Nephron (organoid): ENCODE measurements at regions not wholly inside any gene's neighbourhood (a gene's known extent, or its start where the extent isn't known, plus 50 kb on each side); places are given as distances from the start of the nearest gene placed in this dataset.
A peak's percentile ranks its signal among the peaks of the same experiment; 100 is the strongest.

ENCODE experiments used
- H3K27ac Mint-ChIP-seq, 3 experiments: 2 replicates each; pipeline ENCODE4 v1.8.0; 2020; ENCODE audit warnings: mixed read lengths in 3 of 3, mild to moderate bottlenecking in 2 of 3, moderate library complexity in 1 of 3
- H3K27me3 Mint-ChIP-seq: 2 replicates; pipeline ENCODE4 v1.8.0; 2021; ENCODE audit warnings: low read depth, mild to moderate bottlenecking, moderate library complexity, mixed read lengths
- H3K36me3 Mint-ChIP-seq: 2 replicates; pipeline ENCODE4 v1.8.0; 2020; ENCODE audit warnings: low read depth, mixed read lengths
- H3K4me1 Mint-ChIP-seq: 2 replicates; pipeline ENCODE4 v1.8.0; 2020; ENCODE audit warnings: mixed read lengths
- H3K4me3 Mint-ChIP-seq, 3 experiments: 2 replicates each; pipeline ENCODE4 v1.8.0; 2020; ENCODE audit warnings: mild to moderate bottlenecking in 3 of 3, mixed read lengths in 3 of 3, moderate library complexity in 2 of 3
- H3K9me3 Mint-ChIP-seq: 2 replicates; pipeline ENCODE4 v1.8.0; 2020; ENCODE audit warnings: mixed read lengths
- TF ChIP-seq, protein P1 (sequence below), 3 experiments: fragments of 200-600 bp; sonication (generic); IDR thresholded peaks; one replicate each; pipeline ENCODE4 v1.5.0; 2021; ENCODE audit warnings: antibody characterized with exemption in 3 of 3; ENCODE audit not compliant: unreplicated experiment in 3 of 3

- Mint-ChIP-seq H3K4me3 (no peak overlapping the region), H3K27me3 (no peaks in the 10 kb centered on the region)
Observed at GRCh38 chr13:30846311-30846710, 59.8 kb upstream of the MEDAG start.

GRCh38 chr13:30846866-30847265 is 59.2 kb upstream of the MEDAG start:
- no peaks in the 10 kb centered on the region for H3K27me3 Mint-ChIP-seq
- H3K4me3 Mint-ChIP-seq: no peak overlapping the region
- H3K36me3 Mint-ChIP-seq: no peaks in the 10 kb centered on the region
- H3K27ac Mint-ChIP-seq: no peak overlapping the region
- TF ChIP-seq, protein P1, sequence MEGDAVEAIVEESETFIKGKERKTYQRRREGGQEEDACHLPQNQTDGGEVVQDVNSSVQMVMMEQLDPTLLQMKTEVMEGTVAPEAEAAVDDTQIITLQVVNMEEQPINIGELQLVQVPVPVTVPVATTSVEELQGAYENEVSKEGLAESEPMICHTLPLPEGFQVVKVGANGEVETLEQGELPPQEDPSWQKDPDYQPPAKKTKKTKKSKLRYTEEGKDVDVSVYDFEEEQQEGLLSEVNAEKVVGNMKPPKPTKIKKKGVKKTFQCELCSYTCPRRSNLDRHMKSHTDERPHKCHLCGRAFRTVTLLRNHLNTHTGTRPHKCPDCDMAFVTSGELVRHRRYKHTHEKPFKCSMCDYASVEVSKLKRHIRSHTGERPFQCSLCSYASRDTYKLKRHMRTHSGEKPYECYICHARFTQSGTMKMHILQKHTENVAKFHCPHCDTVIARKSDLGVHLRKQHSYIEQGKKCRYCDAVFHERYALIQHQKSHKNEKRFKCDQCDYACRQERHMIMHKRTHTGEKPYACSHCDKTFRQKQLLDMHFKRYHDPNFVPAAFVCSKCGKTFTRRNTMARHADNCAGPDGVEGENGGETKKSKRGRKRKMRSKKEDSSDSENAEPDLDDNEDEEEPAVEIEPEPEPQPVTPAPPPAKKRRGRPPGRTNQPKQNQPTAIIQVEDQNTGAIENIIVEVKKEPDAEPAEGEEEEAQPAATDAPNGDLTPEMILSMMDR (IDR thresholded peaks at IDR 0.05; ENCODE audit: unreplicated experiment in 3 of 3): no peak
- no peaks in the 10 kb centered on the region for H3K9me3 Mint-ChIP-seq
- no peaks in the 10 kb centered on the region for H3K4me1 Mint-ChIP-seq

More at GRCh38 chr13:30846311-30846710, 59.8 kb upstream of the MEDAG start:
- Mint-ChIP-seq H3K4me1 (no peaks in the 10 kb centered on the region), H3K27ac (no peak overlapping the region), H3K9me3 (no peaks in the 10 kb centered on the region), H3K36me3 (no peaks in the 10 kb centered on the region)
- TF ChIP-seq, protein P1 (IDR thresholded peaks at IDR 0.05; ENCODE audit: unreplicated experiment in 3 of 3): no peak

GRCh38 chr13:30847650-30848307 is 58.3 kb upstream of the MEDAG start:
- no peaks in the 10 kb centered on the region for H3K9me3 Mint-ChIP-seq
- H3K4me3 Mint-ChIP-seq: no peak overlapping the region
- TF ChIP-seq, protein P1 (IDR thresholded peaks at IDR 0.05; ENCODE audit: unreplicated experiment in 3 of 3): no peak
- no peaks in the 10 kb centered on the region for H3K36me3 Mint-ChIP-seq
- H3K4me1 Mint-ChIP-seq: no peaks in the 10 kb centered on the region
- peak overlapping the region in 2 of 3 experiments; percentile 7 to 28 for H3K27ac Mint-ChIP-seq
- H3K27me3 Mint-ChIP-seq: no peaks in the 10 kb centered on the region

DNA sequence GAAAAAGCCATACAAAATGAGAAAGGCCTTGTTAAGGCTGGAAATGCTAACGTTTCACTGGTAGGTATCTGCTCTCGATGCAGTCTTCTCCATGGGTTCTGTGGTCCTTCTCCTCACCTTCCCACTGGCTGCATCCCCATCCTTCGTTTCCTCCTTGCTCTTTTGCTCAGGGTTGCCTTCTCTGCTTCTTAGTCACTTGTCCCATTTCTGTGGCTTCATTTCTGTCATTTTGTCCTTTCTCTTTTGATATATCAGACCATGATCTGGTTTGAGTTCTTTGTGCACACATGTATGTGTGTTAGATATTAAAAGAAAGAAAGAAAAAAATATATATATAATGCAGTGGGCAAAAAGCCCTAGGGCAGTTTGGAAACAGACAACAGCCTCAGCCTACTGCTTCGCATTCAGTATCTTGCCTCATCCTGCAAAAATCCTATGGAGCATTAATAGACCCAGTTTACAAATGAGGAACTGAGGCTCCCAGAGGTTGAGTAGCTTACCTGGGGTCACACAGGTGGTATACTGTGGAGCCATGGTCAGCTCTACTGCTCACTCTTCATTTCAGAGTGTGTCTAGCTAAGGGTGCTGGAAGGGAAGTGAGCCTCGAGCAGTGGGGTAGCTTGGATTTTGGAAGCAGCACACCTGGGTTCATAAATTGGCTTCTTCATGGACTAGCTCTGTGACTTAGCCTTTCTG is 57.6 kb upstream of the MEDAG start:
- Mint-ChIP-seq H3K4me1 (no peaks in the 10 kb centered on the region), H3K27me3 (no peaks in the 10 kb centered on the region), H3K9me3 (no peaks in the 10 kb centered on the region), H3K36me3 (no peaks in the 10 kb centered on the region), H3K4me3 (no peak overlapping the region), H3K27ac (no peak overlapping the region)
- TF ChIP-seq, protein P1 (IDR thresholded peaks at IDR 0.05; ENCODE audit: unreplicated experiment in 3 of 3): no peak

DNA sequence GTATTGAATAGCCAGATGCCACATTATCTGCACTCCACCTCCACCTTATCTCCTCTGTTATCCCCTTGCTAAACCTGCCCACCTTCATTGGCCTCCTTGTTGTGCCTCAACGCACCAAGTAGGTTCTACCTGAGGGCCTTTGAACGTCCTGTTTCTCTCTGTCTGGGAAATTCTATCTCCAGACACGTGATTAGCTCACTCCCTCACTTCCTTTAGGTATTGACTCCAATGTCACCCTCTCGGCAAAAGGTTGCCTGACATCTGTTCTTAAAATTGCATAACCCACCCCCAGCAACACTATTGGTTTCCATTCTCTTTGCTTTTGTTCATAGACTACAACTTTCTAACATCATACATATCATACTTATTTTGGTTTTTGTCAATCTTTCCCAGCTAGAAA is 56.5 kb upstream of the MEDAG start:
- H3K9me3 Mint-ChIP-seq: no peaks in the 10 kb centered on the region
- H3K36me3 Mint-ChIP-seq: no peaks in the 10 kb centered on the region
- H3K27ac Mint-ChIP-seq: no peak overlapping the region
- H3K4me1 Mint-ChIP-seq: no peaks in the 10 kb centered on the region
- H3K4me3 Mint-ChIP-seq: no peak overlapping the region
- TF ChIP-seq, protein P1 (IDR thresholded peaks at IDR 0.05; ENCODE audit: unreplicated experiment in 3 of 3): no peak
- H3K27me3 Mint-ChIP-seq: no peaks in the 10 kb centered on the region
